GM21381 (cell line): ENCODE measurements at regions not wholly inside any gene's neighbourhood (a gene's known extent, or its start where the extent isn't known, plus 50 kb on each side); places are given as distances from the start of the nearest gene placed in this dataset.
"Not testable (repeated sequence)": the region's sequence is repeated elsewhere in the genome, so short reads cannot be mapped to it uniquely, and the experiment has no call there.

Experiments
- ATAC-seq: cut with Tn5 transposase; IDR thresholded peaks from one replicate; pipeline ENCODE4 v1.9.1; 2021; ENCODE audit warnings: mild to moderate bottlenecking, moderate library complexity; ENCODE audit not compliant: unreplicated experiment

DNA sequence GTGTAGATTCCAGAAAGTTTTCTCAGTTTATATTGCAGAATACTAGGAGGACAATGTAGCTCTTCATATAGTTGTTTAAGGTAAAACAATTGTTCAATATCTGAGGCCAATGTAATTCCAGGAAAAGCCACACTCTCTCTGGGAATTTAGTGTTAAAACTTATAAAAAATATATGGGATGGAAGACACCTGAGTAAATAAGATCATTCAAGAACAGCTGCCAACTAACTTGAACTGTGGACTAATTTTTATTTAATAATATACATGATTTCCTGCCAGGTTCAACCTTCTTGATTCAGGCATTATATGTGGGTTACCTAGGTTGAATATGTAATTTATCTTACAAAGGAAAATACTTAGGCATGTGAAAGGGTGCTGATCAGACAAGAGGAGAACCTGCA lies 841.1 kb upstream of the PRR20A start:
- ATAC-seq = no peak

- ATAC-seq = no peak
These were observed 826.0 kb upstream of the PRR20A start for GRCh38 chr13:56314765-56315164.

DNA sequence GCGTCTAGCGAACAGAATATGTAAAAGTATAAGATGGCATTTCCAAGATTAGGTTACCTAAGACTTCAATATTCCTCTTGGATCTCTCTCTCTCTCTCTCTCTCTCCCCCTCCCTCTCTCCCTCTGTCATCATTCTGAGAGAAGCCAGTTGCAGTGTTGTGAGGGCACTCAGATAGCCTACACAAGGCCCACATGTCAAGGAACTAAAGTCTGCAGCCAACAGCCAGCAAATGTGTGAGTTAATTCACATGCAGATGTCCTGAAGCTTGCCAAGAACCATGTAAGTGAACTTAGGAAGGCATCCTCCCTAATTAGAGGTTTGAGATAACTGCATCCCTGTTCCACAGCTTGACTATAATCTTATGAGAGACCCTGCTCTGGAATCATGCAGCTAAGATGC lies 822.9 kb upstream of the PRR20A start:
- no peak for ATAC-seq

DNA sequence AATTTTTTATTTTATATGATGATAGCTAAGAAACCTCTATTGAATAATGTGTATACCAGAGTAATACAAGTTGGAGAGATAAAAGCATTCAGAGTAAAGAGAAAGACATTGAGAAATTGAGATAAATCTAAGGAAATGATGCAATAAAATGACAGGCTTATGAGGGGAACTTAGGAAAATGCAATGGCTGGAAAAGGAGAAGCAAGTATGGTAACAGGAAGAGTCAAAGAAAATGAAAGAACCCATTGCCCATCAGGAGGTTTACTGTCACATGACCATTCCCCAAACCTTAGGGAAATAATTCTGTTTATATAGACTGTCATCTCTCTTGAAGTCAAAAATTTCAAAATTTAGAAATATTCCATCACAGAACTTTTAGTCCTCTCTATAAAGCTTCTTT lies 808.0 kb upstream of the PRR20A start:
- ATAC-seq = no peak

- ATAC-seq = no peak
These were observed 804.9 kb upstream of the PRR20A start for GRCh38 chr13:56335775-56336174.

DNA sequence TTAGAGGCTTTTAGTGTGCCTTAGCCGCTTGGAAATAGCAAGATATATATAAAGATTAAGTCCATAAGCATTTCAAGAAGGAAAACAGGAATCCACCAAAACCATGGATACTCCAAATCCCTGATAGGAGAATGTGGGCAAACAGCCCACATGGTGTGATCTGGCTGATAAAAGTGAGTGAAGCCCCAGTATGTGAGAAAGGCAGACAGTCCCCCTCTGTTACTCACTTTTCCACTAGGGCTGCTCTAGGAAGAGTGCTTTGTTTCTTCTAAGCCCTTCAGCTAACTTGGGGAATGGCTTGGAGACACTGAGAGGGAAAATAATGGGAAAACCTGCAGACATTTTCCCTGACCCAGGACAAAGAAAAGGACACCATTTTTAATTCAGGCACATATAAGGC lies 802.3 kb upstream of the PRR20A start:
- ATAC-seq = no peak

GRCh38 chr13:56347014-56347413 lies 793.7 kb upstream of the PRR20A start:
- ATAC-seq = no peak

- ATAC-seq = no peak
These were observed 790.9 kb upstream of the PRR20A start for GRCh38 chr13:56349866-56350265.

- ATAC-seq = no peak
These were observed 789.7 kb upstream of the PRR20A start for GRCh38 chr13:56351041-56351440.

DNA sequence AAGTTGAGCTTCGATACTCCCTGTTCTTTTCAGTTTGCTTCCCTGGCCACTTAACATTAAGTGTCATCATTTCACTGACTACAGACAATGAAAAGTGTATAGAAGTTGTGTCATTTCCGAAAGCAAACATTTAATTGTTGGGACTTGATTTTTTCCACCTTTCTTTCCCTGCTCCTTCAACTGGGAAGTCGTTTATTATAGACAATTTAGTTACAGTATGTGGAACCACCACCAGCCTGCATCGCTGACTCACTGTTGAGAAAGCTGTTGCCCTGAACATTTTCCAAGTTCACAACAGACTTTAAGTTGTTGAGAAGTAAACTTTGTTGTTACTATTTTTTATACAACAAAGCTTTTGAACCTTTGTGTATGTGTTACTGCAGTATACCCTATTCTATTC lies 788.4 kb upstream of the PRR20A start:
- no peak for ATAC-seq

- no peak for ATAC-seq
These were observed 787.8 kb upstream of the PRR20A start for GRCh38 chr13:56352901-56353300.

- ATAC-seq = no peak
These were observed 784.0 kb upstream of the PRR20A start for GRCh38 chr13:56356690-56357089.

DNA sequence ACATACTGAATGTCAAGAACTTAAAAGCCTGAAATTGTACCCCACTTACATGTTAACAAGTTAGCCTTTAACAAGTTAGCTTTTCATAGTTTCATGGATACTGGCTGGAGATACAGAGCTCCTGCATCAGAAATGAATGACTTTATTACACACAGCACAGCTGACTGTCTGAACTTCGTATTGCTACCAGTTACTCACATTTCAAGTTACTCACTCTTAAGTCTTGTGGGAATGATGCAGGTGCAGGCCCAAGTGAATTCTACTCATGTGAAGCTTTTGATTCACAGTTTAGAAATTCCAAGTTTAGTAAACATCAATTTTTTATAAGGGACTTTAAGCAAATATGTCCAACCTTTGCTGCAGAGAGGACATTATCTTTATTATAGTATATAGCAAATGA lies 762.2 kb upstream of the PRR20A start:
- no peak for ATAC-seq

DNA sequence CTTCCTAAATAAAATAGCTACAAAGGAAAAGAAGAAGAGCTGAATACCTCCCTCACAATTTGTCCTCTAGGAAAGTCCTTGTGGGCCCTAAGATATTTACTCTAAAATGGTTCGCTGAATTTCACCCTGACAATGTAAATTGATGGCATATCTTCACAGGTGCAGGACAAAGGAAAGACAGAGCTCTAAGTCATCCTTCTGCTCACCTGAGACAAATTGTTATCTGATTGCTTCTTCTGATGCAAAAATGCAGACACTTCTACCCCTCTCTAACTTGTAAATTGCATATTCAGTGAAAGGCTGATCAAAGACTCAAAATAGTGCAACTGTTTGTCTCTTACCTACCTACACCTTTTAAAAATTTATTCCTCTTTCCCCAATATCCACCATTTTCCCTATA lies 747.2 kb upstream of the PRR20A start:
- no peak for ATAC-seq

DNA sequence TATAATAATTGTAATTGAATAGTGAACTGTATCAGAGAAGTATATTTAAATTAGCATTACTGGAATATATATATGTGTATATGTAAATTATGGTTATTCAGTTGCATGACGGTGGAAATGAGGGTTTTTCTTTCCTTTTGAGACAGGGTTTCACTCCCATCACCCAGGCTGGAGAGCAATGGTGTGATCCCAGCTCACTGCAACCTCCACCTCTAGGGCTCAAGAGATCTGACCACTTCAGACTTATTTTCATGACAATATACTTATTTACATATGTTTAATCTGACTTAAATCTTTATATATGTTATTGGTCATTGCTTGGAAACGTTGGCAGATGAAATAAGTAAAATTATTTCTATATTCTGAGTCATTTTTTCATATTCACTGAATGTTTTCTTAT lies 744.4 kb upstream of the PRR20A start:
- no peak for ATAC-seq

DNA sequence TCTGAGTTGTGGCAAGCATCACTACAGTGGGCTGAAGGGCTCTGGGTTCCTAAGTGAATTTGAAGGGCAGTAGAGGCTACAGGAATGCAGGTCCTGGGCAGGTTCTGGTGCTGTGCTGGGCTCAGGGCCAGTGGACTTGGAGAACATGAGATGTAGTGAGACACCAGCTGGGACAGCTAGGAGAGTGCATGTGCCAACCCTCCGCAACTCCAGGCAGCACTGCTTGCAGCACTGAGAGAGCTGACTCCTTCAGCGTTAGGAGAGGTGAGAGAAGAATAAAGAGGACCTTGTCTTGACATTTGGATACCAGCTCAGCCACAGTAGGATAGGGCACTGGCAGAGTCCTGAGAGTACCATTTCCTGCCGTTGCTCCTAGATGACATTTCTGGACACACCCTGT lies 739.9 kb upstream of the PRR20A start:
- ATAC-seq = no peak

DNA sequence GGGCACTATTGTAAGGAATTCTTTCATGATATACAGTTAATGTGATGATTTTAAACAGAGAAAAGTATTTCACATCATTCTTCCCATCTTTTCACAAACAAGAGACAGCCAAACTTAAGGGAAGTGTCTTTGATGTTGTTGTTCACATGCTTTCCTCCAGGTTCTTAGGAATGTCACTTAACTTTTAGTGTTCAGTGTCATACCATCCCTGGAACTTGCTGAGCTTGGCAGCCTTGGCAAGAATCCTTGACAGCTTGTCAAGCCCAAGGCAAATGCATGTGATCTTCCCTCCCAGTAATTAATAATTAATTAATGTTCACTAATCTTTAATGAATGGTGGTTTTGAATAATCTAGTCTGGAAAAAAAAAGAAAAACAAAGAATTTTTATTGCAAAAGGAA lies 727.9 kb upstream of the PRR20A start:
- no peak for ATAC-seq

GRCh38 chr13:56424246-56424645 lies 716.5 kb upstream of the PRR20A start:
- no peak for ATAC-seq

- ATAC-seq = no peak
These were observed 683.1 kb upstream of the PRR20A start for GRCh38 chr13:56457535-56458190.

DNA sequence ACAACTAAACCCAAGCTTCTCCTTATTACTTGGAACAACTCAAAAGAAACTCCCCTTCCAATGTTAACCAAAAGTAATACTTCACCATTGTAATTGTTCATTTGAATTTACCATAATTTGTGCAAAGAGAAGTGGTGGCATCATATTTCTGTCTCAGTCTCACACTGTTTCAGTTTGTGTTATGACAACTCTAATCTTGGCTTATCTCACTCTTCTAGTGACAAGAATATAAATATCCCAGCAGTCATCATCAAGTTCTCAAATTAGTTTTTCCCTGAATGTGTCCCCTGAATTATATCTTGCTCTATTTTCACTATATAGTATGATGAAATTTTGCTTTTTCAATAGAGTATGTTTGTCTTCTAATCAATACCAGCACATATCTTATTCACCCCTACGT lies 681.4 kb upstream of the PRR20A start:
- no peak for ATAC-seq

- no peak for ATAC-seq
These were observed 639.0 kb upstream of the PRR20A start for GRCh38 chr13:56501750-56502149.

DNA sequence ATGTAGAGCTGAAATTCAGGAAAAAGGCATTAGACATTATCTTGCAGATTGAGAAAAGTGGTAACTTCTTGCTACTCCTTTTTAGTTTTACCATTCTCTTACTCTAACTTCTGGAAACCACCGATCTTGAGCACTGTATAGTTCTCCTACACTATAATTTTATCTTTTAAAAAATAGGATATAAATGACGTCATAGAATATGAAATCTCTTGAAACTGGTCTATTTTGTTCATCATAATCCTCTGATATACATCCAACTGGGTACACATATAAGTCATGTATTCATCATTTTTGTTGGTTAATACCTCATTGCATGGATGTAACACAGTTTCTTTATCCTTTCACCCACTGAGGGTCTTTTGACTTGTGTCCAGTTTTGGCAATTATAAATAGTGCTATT lies 629.9 kb upstream of the PRR20A start:
- no peak for ATAC-seq

GRCh38 chr13:56512336-56512735 lies 628.4 kb upstream of the PRR20A start:
- not testable (repeated sequence) for ATAC-seq
